IPS-15b (cell line): ENCODE measurements at regions not wholly inside any gene's neighbourhood (a gene's known extent, or its start where the extent isn't known, plus 50 kb on each side); places are given as distances from the start of the nearest gene placed in this dataset.
"Not testable (repeated sequence)": the region's sequence is repeated elsewhere in the genome, so short reads cannot be mapped to it uniquely, and the experiment has no call there.

Source experiments
- H3K27me3 ChIP-seq: one replicate; pipeline ENCODE4 v1.6.1; 2013; ENCODE audit warnings: low read length; ENCODE audit not compliant: control insufficient read depth, insufficient read depth
- H3K36me3 ChIP-seq: one replicate; pipeline ENCODE4 v1.6.1; 2013; ENCODE audit warnings: low read length; ENCODE audit not compliant: control insufficient read depth, insufficient read depth
- H3K4me1 ChIP-seq: one replicate; pipeline ENCODE4 v1.6.1; 2013; ENCODE audit warnings: mild to moderate bottlenecking, low read length; ENCODE audit not compliant: control insufficient read depth, insufficient read depth
- H3K4me3 ChIP-seq: one replicate; pipeline ENCODE4 v1.5.1; 2013; ENCODE audit warnings: low read depth, low read length
- H3K9ac ChIP-seq: one replicate; pipeline ENCODE4 v1.6.1; 2013; ENCODE audit warnings: low read depth, mild to moderate bottlenecking, low read length
- H3K9me3 ChIP-seq: one replicate; pipeline ENCODE4 v1.6.1; 2013; ENCODE audit warnings: mild to moderate bottlenecking, low read length; ENCODE audit not compliant: control insufficient read depth, insufficient read depth

GRCh38 chr7:131942287-131943150 is 386.1 kb upstream of the PODXL start:
- Histone ChIP-seq H3K4me3 (no peak overlapping the region), H3K9ac (no peak overlapping the region), H3K4me1 (no peaks in the 10 kb centered on the region), H3K9me3 (no peaks in the 10 kb centered on the region), H3K27me3 (peaks cover 31% of the 10 kb centered on the region), H3K36me3 (no peaks in the 10 kb centered on the region)

- no peaks in the 10 kb centered on the region for H3K4me1 ChIP-seq
- no peak overlapping the region for H3K4me3 ChIP-seq
- no peak overlapping the region for H3K9ac ChIP-seq
- H3K27me3 ChIP-seq = peaks cover 27% of the 10 kb centered on the region
- H3K36me3 ChIP-seq = no peaks in the 10 kb centered on the region
- no peaks in the 10 kb centered on the region for H3K9me3 ChIP-seq
These were observed 384.9 kb upstream of the PODXL start for GRCh38 chr7:131941291-131941690.

- no peak overlapping the region for H3K4me3 ChIP-seq
- no peaks in the 10 kb centered on the region for H3K36me3 ChIP-seq
- H3K27me3 ChIP-seq = peaks cover 21% of the 10 kb centered on the region
- no peak overlapping the region for H3K9ac ChIP-seq
- H3K9me3 ChIP-seq = no peaks in the 10 kb centered on the region
- no peaks in the 10 kb centered on the region for H3K4me1 ChIP-seq
These were observed 384.3 kb upstream of the PODXL start for GRCh38 chr7:131940621-131941165.

GRCh38 chr7:131938788-131939187 is 382.4 kb upstream of the PODXL start:
- not testable (repeated sequence) for H3K36me3 ChIP-seq, H3K9ac ChIP-seq, H3K4me3 ChIP-seq, H3K27me3 ChIP-seq, H3K4me1 ChIP-seq, H3K9me3 ChIP-seq

GRCh38 chr7:131937868-131938267 is 381.4 kb upstream of the PODXL start:
- H3K4me1 ChIP-seq = no peaks in the 10 kb centered on the region
- H3K27me3 ChIP-seq = peaks cover 3% of the 10 kb centered on the region
- no peaks in the 10 kb centered on the region for H3K36me3 ChIP-seq
- no peak overlapping the region for H3K4me3 ChIP-seq
- no peaks in the 10 kb centered on the region for H3K9me3 ChIP-seq
- no peak overlapping the region for H3K9ac ChIP-seq

- Histone ChIP-seq H3K9me3 (no peaks in the 10 kb centered on the region), H3K9ac (no peak overlapping the region), H3K27me3 (no peaks in the 10 kb centered on the region), H3K36me3 (no peaks in the 10 kb centered on the region), H3K4me1 (no peaks in the 10 kb centered on the region), H3K4me3 (no peak overlapping the region)
These were observed 378.8 kb upstream of the PODXL start for GRCh38 chr7:131935180-131935579.

- Histone ChIP-seq H3K9ac (no peak overlapping the region), H3K4me3 (no peak overlapping the region), H3K4me1 (no peaks in the 10 kb centered on the region), H3K36me3 (no peaks in the 10 kb centered on the region), H3K27me3 (no peaks in the 10 kb centered on the region), H3K9me3 (no peaks in the 10 kb centered on the region)
These were observed 378.0 kb upstream of the PODXL start for GRCh38 chr7:131934452-131934851.

GRCh38 chr7:131933751-131934289 is 377.4 kb upstream of the PODXL start:
- Histone ChIP-seq H3K4me1 (no peaks in the 10 kb centered on the region), H3K4me3 (no peak overlapping the region), H3K27me3 (no peaks in the 10 kb centered on the region), H3K9me3 (no peaks in the 10 kb centered on the region), H3K36me3 (no peaks in the 10 kb centered on the region), H3K9ac (no peak overlapping the region)

GRCh38 chr7:131933219-131933618 is 376.8 kb upstream of the PODXL start:
- H3K9ac ChIP-seq, H3K9me3 ChIP-seq, H3K4me1 ChIP-seq, H3K4me3 ChIP-seq, H3K27me3 ChIP-seq, H3K36me3 ChIP-seq: not testable (repeated sequence)

- H3K27me3 ChIP-seq = no peaks in the 10 kb centered on the region
- H3K4me3 ChIP-seq = no peak overlapping the region
- H3K9me3 ChIP-seq = no peaks in the 10 kb centered on the region
- H3K9ac ChIP-seq = no peak overlapping the region
- H3K36me3 ChIP-seq = no peaks in the 10 kb centered on the region
- no peaks in the 10 kb centered on the region for H3K4me1 ChIP-seq
These were observed 375.8 kb upstream of the PODXL start for GRCh38 chr7:131932271-131932670.

GRCh38 chr7:131931370-131931769 is 374.9 kb upstream of the PODXL start:
- H3K9me3 ChIP-seq = no peaks in the 10 kb centered on the region
- H3K4me3 ChIP-seq = no peak overlapping the region
- no peaks in the 10 kb centered on the region for H3K4me1 ChIP-seq
- H3K27me3 ChIP-seq = no peaks in the 10 kb centered on the region
- no peak overlapping the region for H3K9ac ChIP-seq
- no peaks in the 10 kb centered on the region for H3K36me3 ChIP-seq

GRCh38 chr7:131929632-131930031 is 373.2 kb upstream of the PODXL start:
- Histone ChIP-seq H3K4me1 (no peaks in the 10 kb centered on the region), H3K9me3 (no peaks in the 10 kb centered on the region), H3K27me3 (no peaks in the 10 kb centered on the region), H3K36me3 (no peaks in the 10 kb centered on the region), H3K9ac (no peak overlapping the region), H3K4me3 (no peak overlapping the region)
